NT2/D1 (cell line): ENCODE measurements at regions not wholly inside any gene's neighbourhood (a gene's known extent, or its start where the extent isn't known, plus 50 kb on each side); places are given as distances from the start of the nearest gene placed in this dataset.

Source experiments
- SUZ12 ChIP-seq: IDR thresholded peaks from 2 replicates; pipeline ENCODE4 v1.6.1; 2011; ENCODE audit not compliant: insufficient read length, insufficient read depth; ENCODE audit errors: extremely low read depth
- YY1 ChIP-seq: IDR thresholded peaks from 2 replicates; pipeline ENCODE4 v1.6.1; 2011; ENCODE audit not compliant: insufficient read length, insufficient read depth
- ZNF274 ChIP-seq: IDR thresholded peaks from 2 replicates; pipeline ENCODE4 v1.6.1; 2011; ENCODE audit warnings: mild to moderate bottlenecking, low read depth, low read length

GRCh38 chr2:192899466-192899865 is 704.7 kb upstream of the TMEFF2 start:
- TF ChIP-seq ZNF274 (no peak), SUZ12 (no peak), YY1 (no peak)
